WI38 (cell line): ENCODE measurements at regions not wholly inside any gene's neighbourhood (a gene's known extent, or its start where the extent isn't known, plus 50 kb on each side); places are given as distances from the start of the nearest gene placed in this dataset.

Source experiments
- H3K4me3 ChIP-seq: 2 replicates; pipeline ENCODE4 v1.5.1; 2011; ENCODE audit warnings: low read depth, mild to moderate bottlenecking, control low read depth, low read length
- CTCF ChIP-seq: IDR thresholded peaks from 2 replicates; pipeline ENCODE4 v1.5.1; 2012; ENCODE audit warnings: low read depth, mild to moderate bottlenecking, control low read depth, low read length

DNA sequence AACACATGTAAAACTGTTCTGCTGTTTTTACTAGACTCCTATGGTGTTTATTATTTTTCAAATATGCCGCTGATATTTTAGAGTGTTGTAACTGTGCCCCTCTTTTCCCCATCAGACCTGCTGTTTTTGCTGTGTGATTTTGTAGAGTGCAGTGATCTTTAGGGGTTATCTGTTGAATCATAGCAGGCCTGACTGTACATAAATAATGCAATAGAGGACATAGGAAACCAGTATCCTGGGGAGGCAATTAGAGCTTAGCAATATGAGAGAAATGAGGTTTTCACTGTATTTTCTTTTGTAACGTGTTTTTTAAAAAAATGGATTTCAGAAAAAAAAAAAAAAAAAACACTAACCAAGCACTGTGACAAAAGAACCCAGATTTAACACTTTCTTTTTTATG is 662.2 kb downstream of the TOX3 start:
- TF ChIP-seq CTCF = no peak
- H3K4me3 ChIP-seq = no peak overlapping the region

GRCh38 chr16:51881731-51882130 is 665.2 kb downstream of the TOX3 start:
- TF ChIP-seq CTCF = no peak

DNA sequence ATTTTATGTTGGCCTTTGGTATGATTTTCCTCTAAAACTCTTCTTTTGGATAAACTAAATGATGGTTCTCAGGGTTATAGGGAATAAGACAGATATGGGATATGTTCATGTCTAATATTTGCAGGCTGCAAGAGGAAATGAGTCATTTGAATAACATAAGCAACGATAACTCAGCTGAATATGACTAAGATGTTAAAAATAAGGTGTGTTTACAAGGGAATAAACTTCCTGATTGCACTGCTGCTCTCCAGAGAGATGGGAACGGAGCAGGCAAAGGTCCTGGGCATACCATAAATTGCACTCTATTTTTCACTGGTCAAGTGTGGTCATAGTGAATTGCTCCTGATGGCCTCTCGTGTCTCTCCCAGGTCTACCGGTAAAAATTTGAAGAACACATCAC is 666.2 kb downstream of the TOX3 start:
- H3K4me3 ChIP-seq = no peak overlapping the region
- TF ChIP-seq CTCF = no peak

More at GRCh38 chr16:51881731-51882130, 665.2 kb downstream of the TOX3 start:
- no peak overlapping the region for H3K4me3 ChIP-seq

DNA sequence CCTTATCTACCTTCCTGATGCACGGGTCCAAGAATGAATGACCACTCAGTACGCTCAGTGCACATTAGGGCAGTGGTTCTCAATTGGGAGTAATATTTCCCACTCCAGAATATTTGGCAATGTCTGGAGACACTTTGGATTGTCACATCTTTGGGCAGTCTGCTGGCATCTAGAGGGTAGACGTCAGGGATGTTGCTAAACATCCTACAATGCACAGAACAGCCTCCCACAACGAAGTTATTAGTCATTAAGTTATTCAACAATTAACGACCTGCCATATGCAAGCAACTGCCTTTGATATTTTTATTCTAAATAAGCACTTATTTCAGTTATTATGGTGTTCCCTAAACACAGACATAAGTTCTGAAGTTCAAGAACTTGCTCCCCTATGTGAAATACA is 669.3 kb downstream of the TOX3 start:
- TF ChIP-seq CTCF = no peak
- H3K4me3 ChIP-seq = no peak overlapping the region

- H3K4me3 ChIP-seq = no peak overlapping the region
- no peak for TF ChIP-seq CTCF
These were observed 670.0 kb downstream of the TOX3 start for GRCh38 chr16:51876934-51877333.

DNA sequence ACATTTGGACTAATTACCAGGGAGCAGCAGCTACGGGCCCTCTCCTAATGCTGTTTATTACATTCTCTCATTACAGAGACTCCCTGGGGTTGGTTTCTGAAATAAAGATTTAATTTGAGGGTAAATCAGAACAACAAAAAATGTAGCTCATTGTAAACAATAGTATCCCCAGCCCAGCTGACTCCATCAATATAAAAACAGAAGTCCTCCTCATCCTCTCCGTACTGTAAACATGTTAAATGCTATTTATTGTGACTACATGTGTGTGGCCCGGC is 670.4 kb downstream of the TOX3 start:
- TF ChIP-seq CTCF = no peak
- no peak overlapping the region for H3K4me3 ChIP-seq

DNA sequence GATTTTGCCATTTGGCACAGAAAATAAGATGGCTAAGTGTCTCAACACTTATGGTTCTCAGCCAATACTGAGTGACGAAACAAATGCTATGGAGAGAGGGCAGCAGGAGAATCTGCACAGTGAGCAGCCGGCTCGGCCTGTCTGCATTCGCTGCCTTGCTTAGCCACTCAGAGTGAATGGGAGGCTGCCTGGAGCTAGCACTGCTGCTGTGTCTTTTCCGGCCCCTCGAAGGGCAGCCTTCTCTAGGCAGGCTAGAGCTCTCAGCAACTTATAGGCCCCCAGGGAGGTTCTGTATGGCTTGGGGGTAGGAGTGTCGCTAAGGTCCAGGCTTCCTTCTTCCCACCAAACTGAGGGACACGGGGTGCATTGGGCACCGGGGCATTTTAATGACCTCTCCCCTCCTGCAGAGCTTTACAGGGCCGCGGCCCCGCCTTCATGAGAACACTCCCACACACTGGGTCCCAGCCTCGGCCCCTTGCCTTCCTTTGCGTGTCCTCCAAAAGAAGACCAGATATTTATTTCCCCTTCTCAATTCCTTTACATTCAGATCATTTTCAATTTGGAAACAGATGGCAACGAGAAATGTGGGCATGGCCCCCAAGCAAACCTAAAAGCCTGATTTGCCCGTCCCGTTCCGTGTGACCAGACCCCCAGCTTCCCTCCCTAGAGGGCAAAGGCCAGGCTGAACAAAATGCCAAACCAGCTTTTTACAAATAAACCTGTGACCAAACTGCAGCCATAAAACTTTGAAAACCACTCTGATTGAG is 670.9 kb downstream of the TOX3 start:
- no peak for TF ChIP-seq CTCF
- H3K4me3 ChIP-seq = no peak overlapping the region
